ENCODE measurements at regions not wholly inside any gene's neighbourhood (a gene's known extent, or its start where the extent isn't known, plus 50 kb on each side); places are given as distances from the start of the nearest gene placed in this dataset.

GRCh38 chr3:28846971-28847478 is 433.8 kb upstream of the RBMS3 start:
- TF ChIP-seq EZH2 (optimal IDR thresholded peaks at IDR 0.05; ENCODE audit: low read depth, low read length) (no peak), EZH2phosphoT487 (IDR thresholded peaks at IDR 0.05; ENCODE audit: low read length) (no peak)
- TF ChIP-seq, protein P1, sequence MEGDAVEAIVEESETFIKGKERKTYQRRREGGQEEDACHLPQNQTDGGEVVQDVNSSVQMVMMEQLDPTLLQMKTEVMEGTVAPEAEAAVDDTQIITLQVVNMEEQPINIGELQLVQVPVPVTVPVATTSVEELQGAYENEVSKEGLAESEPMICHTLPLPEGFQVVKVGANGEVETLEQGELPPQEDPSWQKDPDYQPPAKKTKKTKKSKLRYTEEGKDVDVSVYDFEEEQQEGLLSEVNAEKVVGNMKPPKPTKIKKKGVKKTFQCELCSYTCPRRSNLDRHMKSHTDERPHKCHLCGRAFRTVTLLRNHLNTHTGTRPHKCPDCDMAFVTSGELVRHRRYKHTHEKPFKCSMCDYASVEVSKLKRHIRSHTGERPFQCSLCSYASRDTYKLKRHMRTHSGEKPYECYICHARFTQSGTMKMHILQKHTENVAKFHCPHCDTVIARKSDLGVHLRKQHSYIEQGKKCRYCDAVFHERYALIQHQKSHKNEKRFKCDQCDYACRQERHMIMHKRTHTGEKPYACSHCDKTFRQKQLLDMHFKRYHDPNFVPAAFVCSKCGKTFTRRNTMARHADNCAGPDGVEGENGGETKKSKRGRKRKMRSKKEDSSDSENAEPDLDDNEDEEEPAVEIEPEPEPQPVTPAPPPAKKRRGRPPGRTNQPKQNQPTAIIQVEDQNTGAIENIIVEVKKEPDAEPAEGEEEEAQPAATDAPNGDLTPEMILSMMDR (IDR thresholded peaks at IDR 0.05; ENCODE audit: low read length), result no peak
- Histone ChIP-seq H3K9me3 (replicated peaks; ENCODE audit: insufficient read depth, low read length) (no peaks in the 10 kb centered on the region), H2AFZ (ENCODE audit: low read length) (no peak overlapping the region), H3K4me2 (ENCODE audit: low read depth, low read length) (no peak overlapping the region), H3K4me3 (ENCODE audit: low read length) (no peak overlapping the region), H3K4me1 (ENCODE audit: low read length) (no peaks in the 10 kb centered on the region), H3K36me3 (replicated peaks; ENCODE audit: insufficient read depth, low read length) (no peaks in the 10 kb centered on the region), H3K79me2 (ENCODE audit: low read length) (no peaks in the 10 kb centered on the region), H3K27ac (ENCODE audit: low read length) (no peak overlapping the region), H3K9ac (ENCODE audit: low read length) (no peak overlapping the region), H3K27me3 (replicated peaks; ENCODE audit: insufficient read depth, low read length) (no peaks in the 10 kb centered on the region), H3K9me2 (replicated peaks; ENCODE audit: insufficient read depth, low read length) (no peaks in the 10 kb centered on the region), H4K20me1 (ENCODE audit: insufficient read depth, low read length) (no peaks in the 10 kb centered on the region), H3F3A (ENCODE audit: insufficient read depth, low read length) (no peaks in the 10 kb centered on the region)
- no peak for DNase-seq

DNA sequence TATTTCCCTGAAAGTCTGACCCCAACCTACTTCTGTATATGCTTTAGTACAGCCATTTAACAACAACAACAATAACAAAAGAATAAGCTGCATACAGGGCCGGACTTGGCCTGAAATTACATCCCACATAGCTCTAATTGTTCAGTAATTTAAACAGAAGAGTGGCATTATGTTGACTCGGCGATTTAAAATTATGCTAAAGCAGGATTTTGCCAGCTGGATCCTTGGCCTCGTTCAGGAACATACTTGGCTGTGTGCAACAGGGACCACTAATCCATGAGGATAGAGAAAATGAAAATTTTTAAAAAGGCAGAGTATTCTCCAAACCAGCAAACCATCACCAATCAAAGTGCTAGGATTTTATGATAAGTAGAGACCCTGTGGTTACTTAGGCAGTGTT is 433.1 kb upstream of the RBMS3 start:
- H3F3A ChIP-seq (ENCODE audit: insufficient read depth, low read length), result no peaks in the 10 kb centered on the region
- no peaks in the 10 kb centered on the region for H3K27me3 ChIP-seq (replicated peaks; ENCODE audit: insufficient read depth, low read length)
- H2AFZ ChIP-seq (ENCODE audit: low read length), result no peak overlapping the region
- no peak overlapping the region for H3K4me3 ChIP-seq (ENCODE audit: low read length)
- H3K27ac ChIP-seq (ENCODE audit: low read length), result no peak overlapping the region
- DNase-seq, result no peak
- no peaks in the 10 kb centered on the region for H3K9me3 ChIP-seq (replicated peaks; ENCODE audit: insufficient read depth, low read length)
- no peaks in the 10 kb centered on the region for H3K9me2 ChIP-seq (replicated peaks; ENCODE audit: insufficient read depth, low read length)
- no peaks in the 10 kb centered on the region for H3K79me2 ChIP-seq (ENCODE audit: low read length)
- H4K20me1 ChIP-seq (ENCODE audit: insufficient read depth, low read length), result no peaks in the 10 kb centered on the region
- TF ChIP-seq EZH2phosphoT487 (IDR thresholded peaks at IDR 0.05; ENCODE audit: low read length) (no peak), EZH2 (optimal IDR thresholded peaks at IDR 0.05; ENCODE audit: low read depth, low read length) (no peak)
- TF ChIP-seq, protein P1 (IDR thresholded peaks at IDR 0.05; ENCODE audit: low read length), result no peak
- H3K4me1 ChIP-seq (ENCODE audit: low read length), result no peaks in the 10 kb centered on the region
- no peak overlapping the region for H3K4me2 ChIP-seq (ENCODE audit: low read depth, low read length)
- no peaks in the 10 kb centered on the region for H3K36me3 ChIP-seq (replicated peaks; ENCODE audit: insufficient read depth, low read length)
- no peak overlapping the region for H3K9ac ChIP-seq (ENCODE audit: low read length)

DNA sequence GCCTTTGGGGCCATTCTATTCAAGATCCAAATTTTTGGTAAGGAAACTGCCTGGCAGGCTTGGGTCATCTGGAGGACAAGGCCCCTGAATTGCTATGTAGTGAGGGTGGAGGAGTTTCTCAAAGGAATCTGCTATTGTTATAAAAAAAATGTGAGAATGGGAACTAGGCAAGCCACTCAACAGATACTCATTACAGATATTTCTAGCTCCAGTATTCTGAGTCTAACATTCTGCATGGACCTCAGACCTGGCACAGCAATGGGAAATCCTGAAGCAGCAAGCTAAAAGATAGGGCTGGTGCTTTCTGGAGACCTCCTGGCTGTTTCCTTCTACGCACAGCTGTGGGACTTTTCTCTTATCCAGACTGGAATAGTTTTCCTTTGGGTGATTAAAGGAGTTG is 430.7 kb upstream of the RBMS3 start:
- DNase-seq, result no peak
- H3K4me3 ChIP-seq (ENCODE audit: low read length), result no peak overlapping the region

More for the DNA sequence above, 430.7 kb upstream of the RBMS3 start:
- Histone ChIP-seq H4K20me1 (ENCODE audit: insufficient read depth, low read length) (no peaks in the 10 kb centered on the region), H3K4me1 (ENCODE audit: low read length) (no peaks in the 10 kb centered on the region), H3K36me3 (replicated peaks; ENCODE audit: insufficient read depth, low read length) (no peaks in the 10 kb centered on the region), H3F3A (ENCODE audit: insufficient read depth, low read length) (no peaks in the 10 kb centered on the region), H3K9ac (ENCODE audit: low read length) (no peak overlapping the region), H3K79me2 (ENCODE audit: low read length) (no peaks in the 10 kb centered on the region), H2AFZ (ENCODE audit: low read length) (no peak overlapping the region), H3K4me2 (ENCODE audit: low read depth, low read length) (no peak overlapping the region), H3K9me3 (replicated peaks; ENCODE audit: insufficient read depth, low read length) (no peaks in the 10 kb centered on the region), H3K9me2 (replicated peaks; ENCODE audit: insufficient read depth, low read length) (no peaks in the 10 kb centered on the region), H3K27me3 (replicated peaks; ENCODE audit: insufficient read depth, low read length) (no peaks in the 10 kb centered on the region), H3K27ac (ENCODE audit: low read length) (no peak overlapping the region)
- TF ChIP-seq, protein P1 (IDR thresholded peaks at IDR 0.05; ENCODE audit: low read length), result no peak
- TF ChIP-seq EZH2phosphoT487 (IDR thresholded peaks at IDR 0.05; ENCODE audit: low read length) (no peak), EZH2 (optimal IDR thresholded peaks at IDR 0.05; ENCODE audit: low read depth, low read length) (no peak)

Data from MM.1S (cell line).